Type B pancreatic cell (in vitro differentiated cells): ENCODE measurements at regions not wholly inside any gene's neighbourhood (a gene's known extent, or its start where the extent isn't known, plus 50 kb on each side); places are given as distances from the start of the nearest gene placed in this dataset.

Source experiments
- DNase-seq: peaks from one replicate; pipeline ENCODE4 v3.0.0; 2021; ENCODE audit warnings: mixed read lengths; ENCODE audit not compliant: unreplicated experiment; ENCODE audit errors: extremely low spot score
- H3K27ac Mint-ChIP-seq: 2 replicates; pipeline ENCODE4 v1.8.0; 2021; ENCODE audit warnings: mild to moderate bottlenecking, mixed read lengths
- H3K27me3 Mint-ChIP-seq: 2 replicates; pipeline ENCODE4 v1.8.0; 2021; ENCODE audit warnings: mixed read lengths
- H3K36me3 Mint-ChIP-seq: 2 replicates; pipeline ENCODE4 v1.8.0; 2021; ENCODE audit warnings: mixed read lengths
- H3K4me1 Mint-ChIP-seq: one replicate; pipeline ENCODE4 v1.8.0; 2021; ENCODE audit warnings: mixed read lengths; ENCODE audit not compliant: unreplicated experiment
- H3K4me3 Mint-ChIP-seq: 2 replicates; pipeline ENCODE4 v1.8.0; 2021; ENCODE audit warnings: mild to moderate bottlenecking, mixed read lengths
- H3K9me3 Mint-ChIP-seq: 2 replicates; pipeline ENCODE4 v1.8.0; 2021; ENCODE audit warnings: mixed read lengths
- CTCF ChIP-seq: fragments of 200-600 bp; sonication (generic); conservative IDR thresholded peaks from 2 replicates; pipeline ENCODE4 v1.5.0; 2021; ENCODE audit warnings: antibody characterized with exemption, mild to moderate bottlenecking

GRCh38 chr13:80572308-80572922, 231.5 kb upstream of the SPRY2 start:
- Mint-ChIP-seq H3K4me3 (no peak overlapping the region), H3K27me3 (peaks cover 3% of the 10 kb centered on the region), H3K4me1 (peaks cover 4% of the 10 kb centered on the region), H3K9me3 (no peaks in the 10 kb centered on the region), H3K27ac (no peak overlapping the region), H3K36me3 (no peaks in the 10 kb centered on the region)
- no peak for TF ChIP-seq CTCF
- no peak for DNase-seq

GRCh38 chr13:80571346-80572307, 230.7 kb upstream of the SPRY2 start:
- H3K4me1 Mint-ChIP-seq, result peaks cover 4% of the 10 kb centered on the region
- no peaks in the 10 kb centered on the region for H3K9me3 Mint-ChIP-seq
- TF ChIP-seq CTCF, result no peak
- H3K4me3 Mint-ChIP-seq, result no peak overlapping the region
- H3K27me3 Mint-ChIP-seq, result peaks cover 3% of the 10 kb centered on the region
- no peak for DNase-seq
- H3K27ac Mint-ChIP-seq, result no peak overlapping the region
- H3K36me3 Mint-ChIP-seq, result no peaks in the 10 kb centered on the region

- Mint-ChIP-seq H3K36me3 (no peaks in the 10 kb centered on the region), H3K27me3 (no peaks in the 10 kb centered on the region), H3K4me3 (no peak overlapping the region), H3K4me1 (peaks cover 11% of the 10 kb centered on the region), H3K9me3 (peaks cover 4% of the 10 kb centered on the region), H3K27ac (no peak overlapping the region)
- TF ChIP-seq CTCF, result no peak
- no peak for DNase-seq
Observed at GRCh38 chr13:80563439-80563838, 222.5 kb upstream of the SPRY2 start.

GRCh38 chr13:80562433-80563156, 221.7 kb upstream of the SPRY2 start:
- Mint-ChIP-seq H3K36me3 (no peaks in the 10 kb centered on the region), H3K4me3 (no peak overlapping the region), H3K27me3 (no peaks in the 10 kb centered on the region), H3K9me3 (peaks cover 4% of the 10 kb centered on the region), H3K27ac (no peak overlapping the region), H3K4me1 (peaks cover 11% of the 10 kb centered on the region)
- no peak for TF ChIP-seq CTCF
- DNase-seq, result no peak

GRCh38 chr13:80560609-80561008, 219.7 kb upstream of the SPRY2 start:
- Mint-ChIP-seq H3K36me3 (no peaks in the 10 kb centered on the region), H3K27me3 (no peaks in the 10 kb centered on the region), H3K4me3 (no peak overlapping the region), H3K9me3 (peaks cover 4% of the 10 kb centered on the region), H3K27ac (no peak overlapping the region), H3K4me1 (peaks cover 11% of the 10 kb centered on the region)
- TF ChIP-seq CTCF, result no peak
- DNase-seq, result no peak
